ENCODE measurements at regions not wholly inside any gene's neighbourhood (a gene's known extent, or its start where the extent isn't known, plus 50 kb on each side); places are given as distances from the start of the nearest gene placed in this dataset.

- ChIA-PET POLR2A (no interaction called here), CTCF (no interaction called here)
- Histone ChIP-seq H3K4me1 (ENCODE audit: control insufficient read depth, insufficient read depth, low read length) (no peaks in the 10 kb centered on the region), H3K9me3 (ENCODE audit: control insufficient read depth, insufficient read depth, low read depth, low read length) (no peaks in the 10 kb centered on the region), H3K36me3 (ENCODE audit: control insufficient read depth in 2 of 2, insufficient read depth in 1 of 2, low read length in 2 of 2) (no peaks in the 10 kb centered on the region), H3K4me3 (ENCODE audit: low read depth, low read length) (no peak overlapping the region), H3K27ac (ENCODE audit: extremely low read depth, low read depth, low read length) (no peak overlapping the region)
- TF ChIP-seq ZSCAN16 (tag by site-specific recombination; IDR thresholded peaks at IDR 0.05), result no peak
- TF ChIP-seq ZBTB21 (tag by site-specific recombination; IDR thresholded peaks at IDR 0.05), result no peak
- TF ChIP-seq ZNF596 (tag by site-specific recombination; IDR thresholded peaks at IDR 0.05), result no peak
Measured at GRCh38 chr12:61797266-61797665, 462.9 kb upstream of the USP15 start.

GRCh38 chr12:61798778-61799177 is 461.4 kb upstream of the USP15 start:
- TF ChIP-seq ZNF707 (tag by site-specific recombination; IDR thresholded peaks at IDR 0.05) (no peak), AEBP2 (tag by site-specific recombination; IDR thresholded peaks at IDR 0.05; ENCODE audit: borderline replicate concordance) (no peak), ZNF214 (tag by site-specific recombination; IDR thresholded peaks at IDR 0.05; ENCODE audit: borderline replicate concordance) (no peak), SP7 (tag by site-specific recombination; IDR thresholded peaks at IDR 0.05) (no peak), ZNF221 (tag by site-specific recombination; IDR thresholded peaks at IDR 0.05; ENCODE audit: borderline replicate concordance) (no peak), BCL11A (tag by site-specific recombination; IDR thresholded peaks at IDR 0.05; ENCODE audit: low read depth) (no peak), ZNF324 (tag by site-specific recombination; IDR thresholded peaks at IDR 0.05) (no peak), KLF7 (tag by site-specific recombination; IDR thresholded peaks at IDR 0.05; ENCODE audit: borderline replicate concordance) (no peak), SETDB1 (IDR thresholded peaks at IDR 0.05; ENCODE audit: insufficient read length, low read length) (no peak), KLF16 (tag by site-specific recombination; IDR thresholded peaks at IDR 0.05) (no peak), ZNF366 (tag by site-specific recombination; conservative IDR thresholded peaks at IDR 0.05) (no peak), ZNF776 (tag by site-specific recombination; IDR thresholded peaks at IDR 0.05; ENCODE audit: borderline replicate concordance) (no peak), ZNF830 (tag by site-specific recombination; IDR thresholded peaks at IDR 0.05; ENCODE audit: low read depth) (no peak), ZNF350 (tag by site-specific recombination; IDR thresholded peaks at IDR 0.05) (no peak)
- TF ChIP-seq, protein P1, sequence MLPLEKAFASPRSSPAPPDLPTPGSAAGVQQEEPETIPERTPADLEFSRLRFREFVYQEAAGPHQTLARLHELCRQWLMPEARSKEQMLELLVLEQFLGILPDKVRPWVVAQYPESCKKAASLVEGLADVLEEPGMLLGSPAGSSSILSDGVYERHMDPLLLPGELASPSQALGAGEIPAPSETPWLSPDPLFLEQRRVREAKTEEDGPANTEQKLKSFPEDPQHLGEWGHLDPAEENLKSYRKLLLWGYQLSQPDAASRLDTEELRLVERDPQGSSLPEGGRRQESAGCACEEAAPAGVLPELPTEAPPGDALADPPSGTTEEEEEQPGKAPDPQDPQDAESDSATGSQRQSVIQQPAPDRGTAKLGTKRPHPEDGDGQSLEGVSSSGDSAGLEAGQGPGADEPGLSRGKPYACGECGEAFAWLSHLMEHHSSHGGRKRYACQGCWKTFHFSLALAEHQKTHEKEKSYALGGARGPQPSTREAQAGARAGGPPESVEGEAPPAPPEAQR (tag by site-specific recombination; IDR thresholded peaks at IDR 0.05), result no peak
- Histone ChIP-seq H3K27ac (ENCODE audit: extremely low read depth, low read depth, low read length) (no peak overlapping the region), H3K36me3 (ENCODE audit: control insufficient read depth in 2 of 2, insufficient read depth in 1 of 2, low read length in 2 of 2) (no peaks in the 10 kb centered on the region), H3K9me3 (ENCODE audit: control insufficient read depth, insufficient read depth, low read depth, low read length) (no peaks in the 10 kb centered on the region), H3K4me3 (ENCODE audit: low read depth, low read length) (no peak overlapping the region), H3K4me1 (ENCODE audit: control insufficient read depth, insufficient read depth, low read length) (no peaks in the 10 kb centered on the region)
- ChIA-PET POLR2A (no interaction called here), CTCF (no interaction called here)

GRCh38 chr12:61804301-61804700 is 455.9 kb upstream of the USP15 start:
- Histone ChIP-seq H3K27ac (ENCODE audit: extremely low read depth, low read depth, low read length) (no peak overlapping the region), H3K36me3 (ENCODE audit: control insufficient read depth in 2 of 2, insufficient read depth in 1 of 2, low read length in 2 of 2) (no peaks in the 10 kb centered on the region), H3K4me3 (ENCODE audit: low read depth, low read length) (no peak overlapping the region), H3K4me1 (ENCODE audit: control insufficient read depth, insufficient read depth, low read length) (no peaks in the 10 kb centered on the region), H3K9me3 (ENCODE audit: control insufficient read depth, insufficient read depth, low read depth, low read length) (no peaks in the 10 kb centered on the region)
- ChIA-PET CTCF (no interaction called here), POLR2A (no interaction called here)
- TF ChIP-seq, protein P2, sequence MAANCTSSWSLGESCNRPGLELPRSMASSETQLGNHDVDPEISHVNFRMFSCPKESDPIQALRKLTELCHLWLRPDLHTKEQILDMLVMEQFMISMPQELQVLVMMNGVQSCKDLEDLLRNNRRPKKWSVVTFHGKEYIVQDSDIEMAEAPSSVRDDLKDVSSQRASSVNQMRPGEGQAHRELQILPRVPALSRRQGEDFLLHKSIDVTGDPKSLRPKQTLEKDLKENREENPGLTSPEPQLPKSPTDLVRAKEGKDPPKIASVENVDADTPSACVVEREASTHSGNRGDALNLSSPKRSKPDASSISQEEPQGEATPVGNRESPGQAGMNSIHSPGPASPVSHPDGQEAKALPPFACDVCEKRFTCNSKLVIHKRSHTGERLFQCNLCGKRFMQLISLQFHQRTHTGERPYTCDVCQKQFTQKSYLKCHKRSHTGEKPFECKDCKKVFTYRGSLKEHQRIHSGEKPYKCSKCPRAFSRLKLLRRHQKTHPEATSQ (tag by site-specific recombination; IDR thresholded peaks at IDR 0.05), result no peak
- TF ChIP-seq ZNF600 (tag by site-specific recombination; IDR thresholded peaks at IDR 0.05) (no peak), ZNF621 (tag by site-specific recombination; IDR thresholded peaks at IDR 0.05) (no peak), GLI4 (tag by site-specific recombination; IDR thresholded peaks at IDR 0.05) (no peak), ZNF623 (tag by site-specific recombination; IDR thresholded peaks at IDR 0.05) (no peak), ZNF792 (tag by site-specific recombination; IDR thresholded peaks at IDR 0.05) (no peak), ZSCAN30 (tag by site-specific recombination; IDR thresholded peaks at IDR 0.05) (no peak), ZNF530 (tag by site-specific recombination; IDR thresholded peaks at IDR 0.05; ENCODE audit: low read depth) (no peak), ZNF18 (tag by site-specific recombination; IDR thresholded peaks at IDR 0.05) (no peak)
- TF ChIP-seq, protein P3, sequence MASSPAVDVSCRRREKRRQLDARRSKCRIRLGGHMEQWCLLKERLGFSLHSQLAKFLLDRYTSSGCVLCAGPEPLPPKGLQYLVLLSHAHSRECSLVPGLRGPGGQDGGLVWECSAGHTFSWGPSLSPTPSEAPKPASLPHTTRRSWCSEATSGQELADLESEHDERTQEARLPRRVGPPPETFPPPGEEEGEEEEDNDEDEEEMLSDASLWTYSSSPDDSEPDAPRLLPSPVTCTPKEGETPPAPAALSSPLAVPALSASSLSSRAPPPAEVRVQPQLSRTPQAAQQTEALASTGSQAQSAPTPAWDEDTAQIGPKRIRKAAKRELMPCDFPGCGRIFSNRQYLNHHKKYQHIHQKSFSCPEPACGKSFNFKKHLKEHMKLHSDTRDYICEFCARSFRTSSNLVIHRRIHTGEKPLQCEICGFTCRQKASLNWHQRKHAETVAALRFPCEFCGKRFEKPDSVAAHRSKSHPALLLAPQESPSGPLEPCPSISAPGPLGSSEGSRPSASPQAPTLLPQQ (tag by site-specific recombination; IDR thresholded peaks at IDR 0.05), result no peak

All from HEK293 (cell line).